Liver (tissue), 7 donors: ENCODE measurements at regions not wholly inside any gene's neighbourhood (a gene's known extent, or its start where the extent isn't known, plus 50 kb on each side); places are given as distances from the start of the nearest gene placed in this dataset.

Experiments
- DNase-seq: peaks from one replicate; pipeline ENCODE4 v3.0.0-alpha.2; 2017; ENCODE audit warnings: low spot score
- H3K27ac ChIP-seq, 2 donors: one replicate each; pipeline ENCODE4 v1.7.0; 2013; ENCODE audit warnings: inconsistent platforms in 2 of 2, low read length in 2 of 2, control low read depth in 1 of 2, low read depth in 1 of 2, mild to moderate bottlenecking in 1 of 2
- H3K27me3 ChIP-seq, 4 donors: one replicate each; pipeline versions ENCODE4 v1.6.1 to v1.7.0; 2013; ENCODE audit warnings: low read length in 3 of 4, inconsistent platforms in 1 of 4, mild to moderate bottlenecking in 1 of 4, moderate library complexity in 1 of 4; ENCODE audit not compliant: control insufficient read depth in 4 of 4, insufficient read depth in 4 of 4
- H3K36me3 ChIP-seq, 4 donors: one replicate each; pipeline versions ENCODE4 v1.6.1 to v1.7.0; 2013; ENCODE audit warnings: low read length in 3 of 4, mild to moderate bottlenecking in 3 of 4, low read depth in 1 of 4, moderate library complexity in 1 of 4; ENCODE audit not compliant: control insufficient read depth in 4 of 4, insufficient read depth in 3 of 4
- H3K4me1 ChIP-seq, 4 donors: one replicate each; pipeline versions ENCODE4 v1.6.1 to v1.7.0; 2013; ENCODE audit warnings: low read length in 3 of 4, mild to moderate bottlenecking in 3 of 4, moderate library complexity in 1 of 4; ENCODE audit not compliant: control insufficient read depth in 4 of 4, insufficient read depth in 4 of 4
- H3K4me3 ChIP-seq, 3 donors: one replicate each; pipeline versions ENCODE4 v1.6.1 to v1.7.0; 2013; ENCODE audit warnings: low read length in 3 of 3, control low read depth in 1 of 3, low read depth in 1 of 3, mild to moderate bottlenecking in 1 of 3
- H3K9ac ChIP-seq, 2 donors: one replicate each; pipeline ENCODE4 v1.7.0; 2013; ENCODE audit warnings: low read length in 2 of 2, mild to moderate bottlenecking in 2 of 2, moderate library complexity in 2 of 2, control low read depth in 1 of 2, low read depth in 1 of 2
- H3K9me3 ChIP-seq, 4 donors: one replicate each; pipeline versions ENCODE4 v1.6.1 to v1.7.0; 2013; ENCODE audit warnings: low read length in 3 of 4; ENCODE audit not compliant: control insufficient read depth in 4 of 4
- EGR1 ChIP-seq, 2 donors: IDR thresholded peaks; 2 replicates each; pipeline ENCODE4 v1.6.1; 2016 to 2018; ENCODE audit warnings: antibody characterized with exemption in 2 of 2, low read depth in 2 of 2
- FOXA1 ChIP-seq: IDR thresholded peaks from 2 replicates; pipeline ENCODE4 v1.6.1; 2016; ENCODE audit warnings: antibody characterized with exemption
- GABPA ChIP-seq, 2 donors: IDR thresholded peaks in 1 of 2; conservative IDR thresholded peaks in 1 of 2; 2 replicates each; pipeline ENCODE4 v1.6.1; 2016; ENCODE audit warnings: antibody characterized with exemption in 2 of 2, mild to moderate bottlenecking in 1 of 2, moderate library complexity in 1 of 2
- HNF4A ChIP-seq, 2 donors: conservative IDR thresholded peaks; 2 replicates each; pipeline ENCODE4 v1.6.1; 2016; ENCODE audit warnings: antibody characterized with exemption in 2 of 2, mild to moderate bottlenecking in 2 of 2
- HNF4G ChIP-seq: IDR thresholded peaks from 2 replicates; pipeline ENCODE4 v1.6.1; 2016; ENCODE audit warnings: antibody characterized with exemption
- JUND ChIP-seq, 2 donors: IDR thresholded peaks; 2 replicates each; pipeline ENCODE4 v1.6.1; 2016; ENCODE audit warnings: antibody characterized with exemption in 2 of 2
- NR2F2 ChIP-seq: IDR thresholded peaks from 2 replicates; pipeline ENCODE4 v1.6.1; 2016; ENCODE audit warnings: antibody characterized with exemption
- RAD21 ChIP-seq, 2 donors: IDR thresholded peaks; 2 replicates each; pipeline ENCODE4 v1.6.1; 2016; ENCODE audit warnings: antibody characterized with exemption in 2 of 2, mild to moderate bottlenecking in 2 of 2
- SP1 ChIP-seq: IDR thresholded peaks from 2 replicates; pipeline ENCODE4 v1.6.1; 2018; ENCODE audit warnings: antibody characterized with exemption, mild to moderate bottlenecking
- TAF1 ChIP-seq: conservative IDR thresholded peaks from 2 replicates; pipeline ENCODE4 v1.6.1; 2016; ENCODE audit warnings: antibody characterized with exemption, mild to moderate bottlenecking
- WGBS: extraction: QIAGEN DNeasy Blood & Tissue Kit; methylation state at CpG from one replicate; pipeline ENCODE4 v1.1.7; 2013; 5-methylcytosine and 5-hydroxymethylcytosine counted together
- TF ChIP-seq, protein P1 (sequence below): IDR thresholded peaks from 2 replicates; pipeline ENCODE4 v1.6.1; 2016; ENCODE audit warnings: antibody characterized with exemption, mild to moderate bottlenecking
- TF ChIP-seq, protein P2 (sequence below): IDR thresholded peaks from 2 replicates; pipeline ENCODE4 v1.6.1; 2016; ENCODE audit warnings: antibody characterized with exemption
- TF ChIP-seq, protein P3 (sequence below): IDR thresholded peaks from 2 replicates; pipeline ENCODE4 v1.6.1; 2016; ENCODE audit warnings: antibody characterized with exemption
- donor health status: healthy.
- donor health status: healthy.
- donor health status: healthy.
- donor health status: healthy.

DNA sequence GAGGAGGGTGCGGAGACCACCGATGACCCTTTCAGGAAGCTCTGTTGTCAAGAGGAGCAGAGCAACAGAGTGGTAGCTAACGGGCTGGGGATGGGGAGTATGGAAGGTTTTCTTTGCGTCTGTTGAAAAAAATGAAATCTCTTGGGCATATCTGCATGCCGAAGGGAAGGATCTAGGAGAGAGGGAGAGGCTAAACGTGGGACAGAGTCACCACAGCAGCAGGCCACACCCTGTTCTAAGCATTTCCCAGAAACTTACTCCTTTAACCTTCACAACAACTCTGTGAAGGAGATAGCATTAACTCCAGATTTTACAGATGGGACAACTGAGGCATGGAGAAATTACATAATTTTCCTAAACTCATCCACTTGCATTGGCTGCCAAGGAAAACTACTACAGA lies 71.8 kb upstream of the EXOC1L start:
- H3K27me3 ChIP-seq: no peaks in the 10 kb centered on the region
- H3K4me3 ChIP-seq: no peak overlapping the region
- no peaks in the 10 kb centered on the region for H3K36me3 ChIP-seq
- TF ChIP-seq, protein P1, sequence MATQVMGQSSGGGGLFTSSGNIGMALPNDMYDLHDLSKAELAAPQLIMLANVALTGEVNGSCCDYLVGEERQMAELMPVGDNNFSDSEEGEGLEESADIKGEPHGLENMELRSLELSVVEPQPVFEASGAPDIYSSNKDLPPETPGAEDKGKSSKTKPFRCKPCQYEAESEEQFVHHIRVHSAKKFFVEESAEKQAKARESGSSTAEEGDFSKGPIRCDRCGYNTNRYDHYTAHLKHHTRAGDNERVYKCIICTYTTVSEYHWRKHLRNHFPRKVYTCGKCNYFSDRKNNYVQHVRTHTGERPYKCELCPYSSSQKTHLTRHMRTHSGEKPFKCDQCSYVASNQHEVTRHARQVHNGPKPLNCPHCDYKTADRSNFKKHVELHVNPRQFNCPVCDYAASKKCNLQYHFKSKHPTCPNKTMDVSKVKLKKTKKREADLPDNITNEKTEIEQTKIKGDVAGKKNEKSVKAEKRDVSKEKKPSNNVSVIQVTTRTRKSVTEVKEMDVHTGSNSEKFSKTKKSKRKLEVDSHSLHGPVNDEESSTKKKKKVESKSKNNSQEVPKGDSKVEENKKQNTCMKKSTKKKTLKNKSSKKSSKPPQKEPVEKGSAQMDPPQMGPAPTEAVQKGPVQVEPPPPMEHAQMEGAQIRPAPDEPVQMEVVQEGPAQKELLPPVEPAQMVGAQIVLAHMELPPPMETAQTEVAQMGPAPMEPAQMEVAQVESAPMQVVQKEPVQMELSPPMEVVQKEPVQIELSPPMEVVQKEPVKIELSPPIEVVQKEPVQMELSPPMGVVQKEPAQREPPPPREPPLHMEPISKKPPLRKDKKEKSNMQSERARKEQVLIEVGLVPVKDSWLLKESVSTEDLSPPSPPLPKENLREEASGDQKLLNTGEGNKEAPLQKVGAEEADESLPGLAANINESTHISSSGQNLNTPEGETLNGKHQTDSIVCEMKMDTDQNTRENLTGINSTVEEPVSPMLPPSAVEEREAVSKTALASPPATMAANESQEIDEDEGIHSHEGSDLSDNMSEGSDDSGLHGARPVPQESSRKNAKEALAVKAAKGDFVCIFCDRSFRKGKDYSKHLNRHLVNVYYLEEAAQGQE: no peak
- no peak for TF ChIP-seq SP1
- no peak for TF ChIP-seq HNF4G
- TF ChIP-seq, protein P2, sequence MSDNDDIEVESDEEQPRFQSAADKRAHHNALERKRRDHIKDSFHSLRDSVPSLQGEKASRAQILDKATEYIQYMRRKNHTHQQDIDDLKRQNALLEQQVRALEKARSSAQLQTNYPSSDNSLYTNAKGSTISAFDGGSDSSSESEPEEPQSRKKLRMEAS: no peak
- TF ChIP-seq GABPA (IDR thresholded peaks at IDR 0.05 in 1 of 2, conservative IDR thresholded peaks at IDR 0.05 in 1 of 2): no peak
- no peak for TF ChIP-seq EGR1 (IDR thresholded peaks at IDR 0.05; ENCODE audit: low read depth in 2 of 2)
- no peak for TF ChIP-seq HNF4A (conservative IDR thresholded peaks at IDR 0.05)
- no peak for TF ChIP-seq JUND (IDR thresholded peaks at IDR 0.05)
- TF ChIP-seq FOXA1: no peak
- no peaks in the 10 kb centered on the region for H3K4me1 ChIP-seq
- WGBS: 82% methylated on average over 6 of the region's 6 CpGs
- no peak overlapping the region for H3K9ac ChIP-seq
- H3K27ac ChIP-seq: no peak overlapping the region
- DNase-seq: no peak
- no peaks in the 10 kb centered on the region for H3K9me3 ChIP-seq

DNA sequence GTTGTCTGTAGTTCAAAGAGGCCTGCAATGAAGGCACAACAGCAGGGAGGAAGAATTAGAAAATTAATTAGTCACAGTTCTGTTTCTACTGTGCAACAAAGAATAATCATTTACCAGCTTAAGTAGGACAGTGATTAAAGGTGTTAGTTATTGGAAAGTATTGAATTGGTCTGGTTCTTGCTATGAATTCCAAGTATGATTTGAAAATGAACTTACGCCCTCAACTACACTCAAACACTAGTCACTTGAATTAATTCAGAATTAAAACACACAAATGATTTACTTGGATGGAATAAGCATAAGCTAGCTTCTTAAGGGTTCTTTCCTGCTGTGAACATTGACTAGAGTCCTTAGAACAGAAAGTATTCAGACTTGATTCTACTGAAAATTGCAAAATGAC lies 69.9 kb upstream of the EXOC1L start:
- Histone ChIP-seq H3K4me1 (no peaks in the 10 kb centered on the region), H3K9ac (no peak overlapping the region), H3K27me3 (no peaks in the 10 kb centered on the region), H3K9me3 (no peaks in the 10 kb centered on the region), H3K27ac (no peak overlapping the region), H3K36me3 (no peaks in the 10 kb centered on the region), H3K4me3 (no peak overlapping the region)
- 100% methylated on average over 1 of the region's 1 CpG for WGBS
- no peak for TF ChIP-seq TAF1
- no peak for DNase-seq

DNA sequence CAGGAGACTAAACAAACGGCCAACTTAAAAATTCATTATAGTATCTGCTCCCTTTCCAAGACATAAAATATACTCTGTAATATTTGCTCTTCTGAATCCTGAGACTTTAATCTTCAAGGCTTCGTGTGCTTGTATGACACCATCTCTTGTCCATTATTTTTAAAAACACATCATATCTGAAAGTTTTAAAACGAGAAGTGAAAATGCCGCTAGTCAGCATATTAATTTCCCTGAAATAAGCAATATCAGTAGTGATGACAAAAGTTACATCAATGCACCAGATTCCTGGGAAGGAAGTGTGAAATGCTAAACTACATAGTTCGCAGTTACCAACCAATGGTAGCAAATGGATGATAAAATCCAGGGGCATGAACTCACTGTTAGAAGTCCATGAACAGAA lies 66.8 kb upstream of the EXOC1L start:
- Histone ChIP-seq H3K4me1 (no peaks in the 10 kb centered on the region), H3K9ac (no peak overlapping the region), H3K27me3 (no peaks in the 10 kb centered on the region), H3K27ac (no peak overlapping the region), H3K4me3 (no peak overlapping the region), H3K36me3 (no peaks in the 10 kb centered on the region), H3K9me3 (no peaks in the 10 kb centered on the region)
- DNase-seq: no peak
- WGBS: 63% methylated on average over 5 of the region's 5 CpGs
- TF ChIP-seq, protein P3, sequence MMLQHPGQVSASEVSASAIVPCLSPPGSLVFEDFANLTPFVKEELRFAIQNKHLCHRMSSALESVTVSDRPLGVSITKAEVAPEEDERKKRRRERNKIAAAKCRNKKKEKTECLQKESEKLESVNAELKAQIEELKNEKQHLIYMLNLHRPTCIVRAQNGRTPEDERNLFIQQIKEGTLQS: no peak
- no peak for TF ChIP-seq TAF1
- TF ChIP-seq, protein P1: no peak
- no peak for TF ChIP-seq NR2F2
- TF ChIP-seq RAD21 (IDR thresholded peaks at IDR 0.05): no peak
- no peak for TF ChIP-seq EGR1 (IDR thresholded peaks at IDR 0.05; ENCODE audit: low read depth in 2 of 2)
- TF ChIP-seq JUND (IDR thresholded peaks at IDR 0.05): no peak
